Glutamatergic neuron (in vitro differentiated cells): ENCODE measurements at regions not wholly inside any gene's neighbourhood (a gene's known extent, or its start where the extent isn't known, plus 50 kb on each side); places are given as distances from the start of the nearest gene placed in this dataset.

ENCODE experiments used
- DNase-seq: peaks from one replicate; pipeline ENCODE4 v3.0.0; 2022
- H3K27ac Mint-ChIP-seq: one replicate; pipeline ENCODE4 v1.8.0; 2020; ENCODE audit warnings: mild to moderate bottlenecking, mixed read lengths, inconsistent platforms; ENCODE audit not compliant: unreplicated experiment
- H3K27me3 Mint-ChIP-seq: one replicate; pipeline ENCODE4 v1.8.0; 2020; ENCODE audit warnings: mild to moderate bottlenecking, moderate library complexity, mixed read lengths, inconsistent platforms; ENCODE audit not compliant: unreplicated experiment
- H3K36me3 Mint-ChIP-seq: one replicate; pipeline ENCODE4 v1.8.0; 2020; ENCODE audit warnings: mild to moderate bottlenecking, mixed read lengths, inconsistent platforms; ENCODE audit not compliant: unreplicated experiment
- H3K4me1 Mint-ChIP-seq: one replicate; pipeline ENCODE4 v1.8.0; 2020; ENCODE audit warnings: mild to moderate bottlenecking, low read depth, mixed read lengths, inconsistent platforms; ENCODE audit not compliant: unreplicated experiment
- H3K4me3 Mint-ChIP-seq: one replicate; pipeline ENCODE4 v1.8.0; 2020; ENCODE audit warnings: mild to moderate bottlenecking, mixed read lengths, inconsistent platforms; ENCODE audit not compliant: unreplicated experiment
- H3K9me3 Mint-ChIP-seq: one replicate; pipeline ENCODE4 v1.8.0; 2020; ENCODE audit warnings: mild to moderate bottlenecking, moderate library complexity, mixed read lengths, inconsistent platforms; ENCODE audit not compliant: unreplicated experiment
- CTCF ChIP-seq: fragments of 200-600 bp; sonication (generic); IDR thresholded peaks from one replicate; pipeline ENCODE4 v1.5.0; 2021; ENCODE audit not compliant: partially characterized antibody, unreplicated experiment

DNA sequence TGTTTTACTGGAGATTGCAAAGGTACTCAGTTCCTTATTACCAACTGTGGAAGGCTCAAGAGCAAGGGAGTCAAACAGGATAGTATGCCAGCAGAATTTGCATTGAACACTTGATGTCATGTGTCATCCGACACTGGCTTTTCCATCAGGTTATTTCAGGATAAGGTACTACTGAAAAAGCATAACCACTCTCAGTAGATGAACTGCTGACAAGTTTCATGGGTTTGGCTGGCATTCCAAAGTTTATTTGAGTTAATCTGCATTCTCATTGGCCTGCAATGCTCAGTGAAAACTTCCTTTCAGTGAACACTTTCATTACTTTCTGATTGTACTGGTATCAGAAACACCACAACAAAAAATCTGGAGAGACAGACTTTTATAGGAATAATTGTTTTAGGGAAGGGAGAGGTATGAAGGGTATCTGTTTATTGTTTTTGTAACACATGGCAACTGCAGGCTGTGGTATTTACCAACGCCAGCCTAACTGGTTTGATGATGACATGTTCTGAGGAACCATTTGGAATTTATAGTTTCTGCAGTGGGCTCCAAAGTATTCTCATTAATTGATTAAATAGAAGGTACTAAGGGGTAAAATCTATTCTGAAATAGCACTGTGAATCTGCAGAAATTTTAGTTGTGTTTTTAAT lies 345.7 kb upstream of the NR3C2 start:
- Mint-ChIP-seq H3K36me3 (no peaks in the 10 kb centered on the region), H3K27ac (no peak overlapping the region), H3K4me3 (no peak overlapping the region), H3K4me1 (no peaks in the 10 kb centered on the region), H3K9me3 (peaks cover 3% of the 10 kb centered on the region), H3K27me3 (peaks cover 1% of the 10 kb centered on the region)
- no peak for DNase-seq
- no peak for TF ChIP-seq CTCF

DNA sequence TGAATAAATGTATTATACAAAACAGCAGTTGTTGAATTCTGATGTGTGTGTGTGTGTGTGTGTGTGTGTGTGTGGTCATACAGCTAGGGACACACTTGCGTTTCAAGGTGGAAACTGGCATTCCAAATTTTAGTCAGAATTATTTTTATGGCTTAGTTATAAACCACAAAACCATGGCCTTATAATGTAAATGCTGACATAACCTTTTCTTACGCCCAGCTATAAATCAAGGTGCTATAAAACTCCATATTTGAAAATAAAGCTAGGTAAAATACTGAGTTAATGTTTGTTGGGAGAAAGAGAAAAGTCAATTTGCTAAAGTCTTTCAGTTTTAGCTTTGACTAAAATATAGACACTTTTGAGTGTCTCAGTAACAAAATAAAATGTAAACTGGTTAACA lies 345.1 kb upstream of the NR3C2 start:
- no peak for TF ChIP-seq CTCF
- Mint-ChIP-seq H3K27me3 (peaks cover 1% of the 10 kb centered on the region), H3K9me3 (peaks cover 3% of the 10 kb centered on the region), H3K4me3 (no peak overlapping the region), H3K36me3 (no peaks in the 10 kb centered on the region), H3K27ac (no peak overlapping the region), H3K4me1 (no peaks in the 10 kb centered on the region)
- DNase-seq, result no peak

- Mint-ChIP-seq H3K27me3 (peaks cover 1% of the 10 kb centered on the region), H3K4me1 (no peaks in the 10 kb centered on the region), H3K9me3 (peaks cover 3% of the 10 kb centered on the region), H3K36me3 (no peaks in the 10 kb centered on the region), H3K4me3 (no peak overlapping the region), H3K27ac (no peak overlapping the region)
- TF ChIP-seq CTCF, result no peak
- no peak for DNase-seq
These were observed 344.5 kb upstream of the NR3C2 start for GRCh38 chr4:148786699-148787098.

- no peak for DNase-seq
- H3K9me3 Mint-ChIP-seq, result no peaks in the 10 kb centered on the region
- H3K27ac Mint-ChIP-seq, result no peak overlapping the region
- no peaks in the 10 kb centered on the region for H3K4me1 Mint-ChIP-seq
- no peak for TF ChIP-seq CTCF
- H3K36me3 Mint-ChIP-seq, result no peaks in the 10 kb centered on the region
- no peak overlapping the region for H3K4me3 Mint-ChIP-seq
- no peaks in the 10 kb centered on the region for H3K27me3 Mint-ChIP-seq
These were observed 340.1 kb upstream of the NR3C2 start for GRCh38 chr4:148782284-148782683.

DNA sequence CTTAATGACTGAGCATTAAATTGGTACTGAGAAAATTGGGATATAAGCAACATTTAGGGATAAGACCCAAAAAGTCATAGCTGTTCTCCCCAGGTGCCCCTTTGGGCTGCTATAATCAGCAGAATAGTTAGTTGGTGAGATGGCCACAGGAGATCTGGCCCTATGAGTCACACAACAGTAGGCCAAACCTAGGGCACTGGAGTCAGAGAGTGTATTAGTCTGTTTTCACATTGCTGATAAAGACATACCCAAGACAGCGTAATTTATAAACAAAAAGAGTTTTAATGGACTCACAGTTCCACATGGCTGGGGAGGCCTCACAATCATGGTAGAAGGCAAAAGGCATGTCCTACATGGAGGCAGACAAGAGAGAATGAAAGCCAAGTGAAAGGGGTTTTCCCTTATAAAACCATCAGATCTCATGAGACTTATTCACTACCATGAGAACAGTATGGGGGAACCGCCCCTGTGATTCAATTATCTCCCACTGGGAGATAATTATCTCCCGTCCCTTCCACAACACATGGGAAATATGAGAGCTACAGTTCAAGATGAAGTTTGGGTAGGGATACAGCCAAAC lies 338.3 kb upstream of the NR3C2 start:
- Mint-ChIP-seq H3K27me3 (no peaks in the 10 kb centered on the region), H3K9me3 (no peaks in the 10 kb centered on the region), H3K4me3 (no peak overlapping the region), H3K4me1 (no peaks in the 10 kb centered on the region), H3K27ac (no peak overlapping the region), H3K36me3 (no peaks in the 10 kb centered on the region)
- no peak for TF ChIP-seq CTCF
- no peak for DNase-seq
